ENCODE measurements at regions not wholly inside any gene's neighbourhood (a gene's known extent, or its start where the extent isn't known, plus 50 kb on each side); places are given as distances from the start of the nearest gene placed in this dataset.

- TF ChIP-seq EZH2 (IDR thresholded peaks at IDR 0.05; ENCODE audit: borderline replicate concordance, low read length) (no peak), CTCF (IDR thresholded peaks at IDR 0.05; ENCODE audit: low read length) (no peak)
Measured at GRCh38 chr4:35300996-35301774, 943.1 kb downstream of the ARAP2 start.

All from OCI-LY1 (cell line).